ENCODE measurements at regions not wholly inside any gene's neighbourhood (a gene's known extent, or its start where the extent isn't known, plus 50 kb on each side); places are given as distances from the start of the nearest gene placed in this dataset.

DNA sequence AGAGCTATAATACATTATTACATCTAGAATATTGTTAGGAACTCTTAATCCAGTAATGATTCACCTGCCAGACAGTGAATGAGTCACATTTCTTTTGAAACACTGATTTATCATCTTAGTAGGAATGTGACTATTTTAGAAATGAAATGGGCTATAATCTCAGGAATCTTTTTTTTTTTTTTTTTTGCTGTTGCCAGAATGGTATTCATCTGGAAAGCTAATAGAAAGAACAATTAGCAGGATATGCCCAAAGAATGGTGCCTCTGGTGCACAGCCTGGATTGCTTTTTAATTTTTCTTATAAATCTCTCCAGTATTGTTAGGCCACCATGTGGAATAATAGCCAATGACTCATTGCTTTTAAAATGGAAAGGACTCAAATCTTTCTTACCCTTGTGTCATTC, 181.1 kb upstream of the SMIM31 start (continued):
- no peak for TF ChIP-seq ZNF433 (tag by site-specific recombination; IDR thresholded peaks at IDR 0.05; ENCODE audit: low read depth)
- TF ChIP-seq, protein P1, sequence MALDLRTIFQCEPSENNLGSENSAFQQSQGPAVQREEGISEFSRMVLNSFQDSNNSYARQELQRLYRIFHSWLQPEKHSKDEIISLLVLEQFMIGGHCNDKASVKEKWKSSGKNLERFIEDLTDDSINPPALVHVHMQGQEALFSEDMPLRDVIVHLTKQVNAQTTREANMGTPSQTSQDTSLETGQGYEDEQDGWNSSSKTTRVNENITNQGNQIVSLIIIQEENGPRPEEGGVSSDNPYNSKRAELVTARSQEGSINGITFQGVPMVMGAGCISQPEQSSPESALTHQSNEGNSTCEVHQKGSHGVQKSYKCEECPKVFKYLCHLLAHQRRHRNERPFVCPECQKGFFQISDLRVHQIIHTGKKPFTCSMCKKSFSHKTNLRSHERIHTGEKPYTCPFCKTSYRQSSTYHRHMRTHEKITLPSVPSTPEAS (tag by site-specific recombination; IDR thresholded peaks at IDR 0.05) = no peak
- no peak for TF ChIP-seq MZF1 (tag by site-specific recombination; IDR thresholded peaks at IDR 0.05; ENCODE audit: borderline replicate concordance)
- no peak for TF ChIP-seq ZNF624 (tag by site-specific recombination; IDR thresholded peaks at IDR 0.05)

DNA sequence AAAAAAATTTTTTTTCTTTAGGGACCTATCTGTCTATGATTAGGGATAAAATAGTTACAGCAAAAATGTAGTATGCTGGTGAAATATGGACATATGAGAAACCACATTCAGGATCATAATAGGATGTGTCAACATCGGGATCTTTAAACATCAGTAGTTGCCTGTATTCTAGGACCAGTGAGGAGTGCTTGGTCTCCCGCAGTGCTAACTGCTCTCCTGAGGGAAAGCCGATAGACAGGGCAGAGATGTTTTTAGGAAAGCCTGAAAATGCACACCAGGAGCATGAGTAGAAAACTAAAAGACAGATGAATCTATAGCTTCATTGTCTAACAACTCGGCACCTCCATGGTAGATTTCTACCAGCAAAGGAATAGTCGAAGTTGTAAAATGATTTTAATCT, 178.1 kb upstream of the SMIM31 start:
- TF ChIP-seq ZNF561 (tag by site-specific recombination; IDR thresholded peaks at IDR 0.05; ENCODE audit: borderline replicate concordance) = no peak
- POLR2A ChIA-PET = no interaction called here
- no peaks in the 10 kb centered on the region for H3K36me3 ChIP-seq (ENCODE audit: control insufficient read depth in 2 of 2, insufficient read depth in 1 of 2, low read length in 2 of 2)
- no peak overlapping the region for H3K4me3 ChIP-seq (ENCODE audit: low read depth, low read length)
- no peaks in the 10 kb centered on the region for H3K9me3 ChIP-seq (ENCODE audit: control insufficient read depth, insufficient read depth, low read depth, low read length)
- H3K4me1 ChIP-seq (ENCODE audit: control insufficient read depth, insufficient read depth, low read length) = no peaks in the 10 kb centered on the region
- CTCF ChIA-PET = no interaction called here
- no peak overlapping the region for H3K27ac ChIP-seq (ENCODE audit: extremely low read depth, low read depth, low read length)

DNA sequence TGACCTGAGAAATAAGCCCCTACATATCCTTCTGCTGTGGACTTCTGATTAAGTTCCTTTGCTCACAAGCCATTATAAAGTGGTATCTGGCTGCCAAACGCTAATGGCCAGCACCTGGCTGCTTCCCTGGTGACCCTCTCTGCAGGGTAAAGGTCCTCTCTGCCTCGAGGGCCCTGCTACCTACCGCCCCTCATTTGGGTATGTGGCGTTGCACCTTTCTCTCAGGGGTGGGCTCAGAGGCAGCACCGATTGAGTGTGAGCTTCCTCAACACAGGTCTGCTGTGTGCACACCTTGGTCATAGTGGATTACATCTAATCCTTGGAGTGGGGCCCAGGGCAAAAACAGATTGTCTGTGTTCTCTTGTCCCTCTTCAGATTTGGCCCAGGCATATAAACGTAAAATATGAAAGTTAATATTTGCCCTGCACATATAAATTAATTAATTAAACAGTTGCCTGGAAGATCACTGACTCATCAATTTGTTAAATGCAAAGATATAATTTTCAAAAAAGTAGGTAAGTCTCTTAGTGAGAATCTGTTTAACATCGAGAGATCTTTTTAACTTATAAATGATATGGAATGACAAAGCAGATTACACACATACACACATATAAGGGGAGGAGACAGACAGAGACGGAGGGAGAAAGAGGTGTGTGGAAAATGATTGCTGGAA, 174.5 kb upstream of the SMIM31 start:
- no peaks in the 10 kb centered on the region for H3K4me1 ChIP-seq (ENCODE audit: control insufficient read depth, insufficient read depth, low read length)
- no peak overlapping the region for H3K27ac ChIP-seq (ENCODE audit: extremely low read depth, low read depth, low read length)
- TF ChIP-seq, protein P2, sequence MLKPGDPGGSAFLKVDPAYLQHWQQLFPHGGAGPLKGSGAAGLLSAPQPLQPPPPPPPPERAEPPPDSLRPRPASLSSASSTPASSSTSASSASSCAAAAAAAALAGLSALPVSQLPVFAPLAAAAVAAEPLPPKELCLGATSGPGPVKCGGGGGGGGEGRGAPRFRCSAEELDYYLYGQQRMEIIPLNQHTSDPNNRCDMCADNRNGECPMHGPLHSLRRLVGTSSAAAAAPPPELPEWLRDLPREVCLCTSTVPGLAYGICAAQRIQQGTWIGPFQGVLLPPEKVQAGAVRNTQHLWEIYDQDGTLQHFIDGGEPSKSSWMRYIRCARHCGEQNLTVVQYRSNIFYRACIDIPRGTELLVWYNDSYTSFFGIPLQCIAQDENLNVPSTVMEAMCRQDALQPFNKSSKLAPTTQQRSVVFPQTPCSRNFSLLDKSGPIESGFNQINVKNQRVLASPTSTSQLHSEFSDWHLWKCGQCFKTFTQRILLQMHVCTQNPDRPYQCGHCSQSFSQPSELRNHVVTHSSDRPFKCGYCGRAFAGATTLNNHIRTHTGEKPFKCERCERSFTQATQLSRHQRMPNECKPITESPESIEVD (tag by site-specific recombination; IDR thresholded peaks at IDR 0.05) = no peak
- no peak for TF ChIP-seq OVOL3 (tag by site-specific recombination; IDR thresholded peaks at IDR 0.05)
- TF ChIP-seq ATF2 (tag by site-specific recombination; IDR thresholded peaks at IDR 0.05; ENCODE audit: low read depth) = no peak
- no peak overlapping the region for H3K4me3 ChIP-seq (ENCODE audit: low read depth, low read length)
- POLR2A ChIA-PET = interaction anchor here (0.6 kb wide), 1 partner anchor 9 kb away, joined by 3 read pairs; no protein-coding TSS in a partner anchor
- no peaks in the 10 kb centered on the region for H3K36me3 ChIP-seq (ENCODE audit: control insufficient read depth in 2 of 2, insufficient read depth in 1 of 2, low read length in 2 of 2)
- H3K9me3 ChIP-seq (ENCODE audit: control insufficient read depth, insufficient read depth, low read depth, low read length) = no peaks in the 10 kb centered on the region
- CTCF ChIA-PET = no interaction called here

DNA sequence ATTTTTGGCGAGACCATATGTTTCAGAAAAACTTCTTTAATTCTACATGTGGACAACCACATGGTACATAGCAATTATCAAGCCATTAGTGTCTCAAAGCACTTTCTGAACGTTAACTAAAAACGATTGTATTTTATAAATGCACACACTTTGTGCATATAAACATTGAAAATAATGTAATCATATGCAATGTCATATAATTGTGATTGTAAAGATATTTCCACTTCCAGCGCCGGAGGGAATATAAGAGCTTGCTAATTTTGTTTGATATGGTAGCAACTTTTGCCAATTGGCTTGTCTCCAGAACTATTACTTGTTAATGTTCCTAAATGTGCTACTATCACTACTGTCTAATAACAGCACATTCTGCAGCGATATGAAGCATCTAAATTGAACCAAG, 162.3 kb upstream of the SMIM31 start:
- H3K4me1 ChIP-seq (ENCODE audit: control insufficient read depth, insufficient read depth, low read length) = no peaks in the 10 kb centered on the region
- H3K27ac ChIP-seq (ENCODE audit: extremely low read depth, low read depth, low read length) = no peak overlapping the region
- H3K9me3 ChIP-seq (ENCODE audit: control insufficient read depth, insufficient read depth, low read depth, low read length) = no peaks in the 10 kb centered on the region
- H3K4me3 ChIP-seq (ENCODE audit: low read depth, low read length) = no peak overlapping the region
- CTCF ChIA-PET = no interaction called here
- H3K36me3 ChIP-seq (ENCODE audit: control insufficient read depth in 2 of 2, insufficient read depth in 1 of 2, low read length in 2 of 2) = no peaks in the 10 kb centered on the region
- POLR2A ChIA-PET = no interaction called here
- TF ChIP-seq BCL11A (tag by site-specific recombination; IDR thresholded peaks at IDR 0.05; ENCODE audit: low read depth) = no peak
- TF ChIP-seq ZNF416 (tag by site-specific recombination; IDR thresholded peaks at IDR 0.05) = no peak
- no peak for TF ChIP-seq ZNF18 (tag by site-specific recombination; IDR thresholded peaks at IDR 0.05)
- TF ChIP-seq ZNF37A (tag by site-specific recombination; IDR thresholded peaks at IDR 0.05) = no peak
- TF ChIP-seq MZF1 (tag by site-specific recombination; IDR thresholded peaks at IDR 0.05; ENCODE audit: borderline replicate concordance) = no peak
- no peak for TF ChIP-seq ZNF518A (tag by site-specific recombination; conservative IDR thresholded peaks at IDR 0.05; ENCODE audit: low read depth)
- TF ChIP-seq ZNF596 (tag by site-specific recombination; IDR thresholded peaks at IDR 0.05) = no peak
- TF ChIP-seq ZNF184 (tag by site-specific recombination; IDR thresholded peaks at IDR 0.05) = no peak
- TF ChIP-seq ZNF114 (tag by site-specific recombination; IDR thresholded peaks at IDR 0.05) = no peak
- TF ChIP-seq KLF8 (tag by site-specific recombination; IDR thresholded peaks at IDR 0.05) = no peak
- no peak for TF ChIP-seq ZNF112 (tag by site-specific recombination; IDR thresholded peaks at IDR 0.05)
- TF ChIP-seq KLF1 (tag by site-specific recombination; IDR thresholded peaks at IDR 0.05) = no peak
